IPS-20b (cell line): ENCODE measurements at regions not wholly inside any gene's neighbourhood (a gene's known extent, or its start where the extent isn't known, plus 50 kb on each side); places are given as distances from the start of the nearest gene placed in this dataset.

Experiments used
- H3K27ac ChIP-seq: one replicate; pipeline ENCODE4 v1.5.1; 2013; ENCODE audit warnings: low read length
- H3K27me3 ChIP-seq: 2 replicates; pipeline ENCODE4 v1.6.1; 2013; ENCODE audit warnings: mild to moderate bottlenecking, low read length, inconsistent platforms; ENCODE audit not compliant: insufficient read depth
- H3K36me3 ChIP-seq: 2 replicates; pipeline ENCODE4 v1.6.1; 2013; ENCODE audit warnings: low read depth, mild to moderate bottlenecking, inconsistent platforms, low read length, moderate library complexity; ENCODE audit not compliant: insufficient read depth
- H3K4me1 ChIP-seq: 2 replicates; pipeline ENCODE4 v1.6.1; 2013; ENCODE audit warnings: mild to moderate bottlenecking, control low read depth, inconsistent platforms, low read length, moderate library complexity; ENCODE audit not compliant: insufficient read depth
- H3K4me3 ChIP-seq: 2 replicates; pipeline ENCODE4 v1.5.1; 2013; ENCODE audit warnings: mild to moderate bottlenecking, low read length, inconsistent platforms
- H3K9ac ChIP-seq: 2 replicates; pipeline ENCODE4 v1.6.1; 2013; ENCODE audit warnings: low read depth, mild to moderate bottlenecking, inconsistent platforms, low read length, moderate library complexity
- H3K9me3 ChIP-seq: 2 replicates; pipeline ENCODE4 v1.6.1; 2013; ENCODE audit warnings: mild to moderate bottlenecking, low read depth, low read length, inconsistent platforms; ENCODE audit not compliant: insufficient read depth

DNA sequence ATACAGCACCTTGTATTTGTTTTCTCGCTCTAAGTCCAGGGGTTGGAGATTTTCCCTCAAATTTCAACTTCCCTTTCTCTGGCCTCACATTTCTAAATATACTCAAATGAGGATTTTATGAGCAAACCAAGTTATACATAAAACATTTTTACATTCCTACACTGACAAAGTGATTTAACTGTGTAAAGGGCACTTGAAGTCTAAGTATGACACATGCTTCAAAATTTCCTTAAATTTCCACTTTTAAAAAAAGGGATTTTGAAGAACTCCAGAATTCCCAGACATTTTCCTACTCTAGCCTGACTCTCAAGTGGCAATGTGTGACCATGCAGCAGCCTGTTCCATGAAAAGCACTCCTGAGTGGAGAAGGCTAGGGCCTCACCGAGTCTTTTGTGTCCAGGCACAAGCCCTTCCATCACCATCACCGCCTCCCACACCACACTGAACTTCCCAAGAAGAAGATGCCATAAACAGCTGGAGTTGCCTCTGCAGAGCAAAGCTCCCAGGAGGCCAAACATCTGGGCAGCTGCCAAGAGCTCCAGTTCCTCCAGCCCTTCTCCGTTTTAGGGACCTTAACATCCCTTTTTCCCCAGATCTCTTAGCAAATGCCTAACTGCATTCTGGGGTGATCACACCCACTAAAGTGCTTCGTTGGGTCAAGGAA, 68.9 kb downstream of the NCR2 start:
- H3K27me3 ChIP-seq: peaks cover 95% of the 10 kb centered on the region
- no peak overlapping the region for H3K4me3 ChIP-seq
- no peak overlapping the region for H3K9ac ChIP-seq
- no peaks in the 10 kb centered on the region for H3K36me3 ChIP-seq
- H3K9me3 ChIP-seq: peaks cover 2% of the 10 kb centered on the region; the same call in 1 of the 2 replicates
- H3K27ac ChIP-seq: no peak overlapping the region
- H3K4me1 ChIP-seq: peaks cover 11% of the 10 kb centered on the region; the same call in 1 of the 2 replicates

DNA sequence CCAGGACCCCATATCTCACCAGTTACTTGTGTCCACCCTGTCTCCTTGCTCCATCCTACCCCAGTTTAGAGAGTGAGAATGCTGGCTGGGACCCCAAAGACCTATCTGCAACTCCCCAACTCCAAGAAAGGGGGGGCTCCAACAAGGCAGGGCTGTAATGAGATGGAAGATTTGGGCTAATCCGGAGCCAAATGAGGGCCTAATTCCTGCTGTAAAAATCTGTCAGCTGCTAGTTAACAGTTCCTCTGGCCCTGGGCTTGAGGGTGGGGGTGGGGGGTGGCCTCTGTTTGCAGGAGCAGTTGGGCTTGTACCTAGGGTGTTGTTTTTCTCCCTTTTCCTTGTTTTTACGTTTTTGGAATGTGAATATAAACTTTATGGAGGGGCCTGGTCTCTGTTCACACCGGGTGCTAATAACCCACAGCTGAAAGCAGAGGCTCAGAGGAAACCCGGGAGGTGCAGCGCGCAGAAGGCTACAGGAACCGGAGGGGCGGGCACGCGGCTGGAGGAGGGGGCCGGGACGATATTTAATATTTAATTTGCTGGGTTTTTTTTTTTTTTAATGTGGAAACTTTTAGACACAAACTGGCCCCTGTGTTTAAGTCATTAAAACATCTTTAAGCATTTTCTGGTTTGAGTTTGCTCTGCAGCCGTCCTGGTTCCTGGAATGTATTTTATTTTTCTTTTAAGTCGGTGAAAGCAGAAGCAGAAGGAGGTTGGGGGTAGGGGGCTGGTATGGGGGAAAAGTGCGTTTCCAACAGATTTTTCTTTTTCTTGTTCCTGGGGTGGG, 70.7 kb downstream of the NCR2 start:
- Histone ChIP-seq H3K36me3 (no peaks in the 10 kb centered on the region), H3K4me3 (peak overlapping the region; percentile 33; the same call in 1 of the 2 replicates), H3K9ac (no peak overlapping the region), H3K9me3 (peaks cover under 1% of the 10 kb centered on the region; the same call in 1 of the 2 replicates), H3K27me3 (peaks cover 100% of the 10 kb centered on the region), H3K27ac (no peak overlapping the region), H3K4me1 (peaks cover 11% of the 10 kb centered on the region; the same call in 1 of the 2 replicates)

DNA sequence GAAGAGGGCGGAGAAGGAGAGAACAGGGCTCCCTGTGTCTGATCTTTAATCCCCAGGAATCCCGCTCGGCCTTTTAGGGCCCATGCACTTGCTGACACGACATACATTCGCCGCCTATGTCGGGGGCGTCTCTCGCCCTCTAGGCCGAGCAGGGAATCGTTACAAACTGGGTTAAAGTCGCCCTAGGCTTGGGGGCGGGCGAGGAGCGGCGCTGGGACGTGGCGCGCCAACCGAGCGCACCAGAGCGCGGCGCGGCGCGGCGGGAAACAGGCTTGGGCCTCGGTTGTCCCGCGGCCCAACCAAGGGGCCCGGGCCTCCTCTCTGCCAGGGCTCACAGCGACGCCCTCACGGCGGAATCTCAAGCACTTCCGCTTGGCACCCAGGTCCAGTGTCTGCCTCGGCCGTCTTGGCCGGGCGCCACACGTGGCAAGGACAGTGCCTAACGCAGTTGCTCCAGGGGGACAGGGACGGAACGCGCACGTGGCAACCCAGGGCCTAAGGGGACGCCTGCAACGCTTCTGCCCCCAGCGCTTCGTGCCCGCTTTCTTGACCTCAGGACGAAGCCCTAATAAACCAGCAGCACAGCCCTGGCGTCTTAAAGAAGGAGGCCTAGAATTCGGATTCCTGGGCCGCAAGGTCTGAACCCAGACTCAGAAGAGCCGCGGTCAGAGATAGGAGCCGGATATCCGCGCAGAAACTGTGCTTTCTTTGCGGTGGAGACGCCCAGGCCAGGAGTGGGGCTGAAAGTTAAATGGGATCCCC, 71.5 kb downstream of the NCR2 start:
- Histone ChIP-seq H3K9me3 (no peaks in the 10 kb centered on the region), H3K4me1 (peaks cover 11% of the 10 kb centered on the region; the same call in 1 of the 2 replicates), H3K36me3 (no peaks in the 10 kb centered on the region), H3K27me3 (peaks cover 100% of the 10 kb centered on the region), H3K27ac (no peak overlapping the region), H3K9ac (no peak overlapping the region), H3K4me3 (peak overlapping the region; percentile 33; the same call in 1 of the 2 replicates)

DNA sequence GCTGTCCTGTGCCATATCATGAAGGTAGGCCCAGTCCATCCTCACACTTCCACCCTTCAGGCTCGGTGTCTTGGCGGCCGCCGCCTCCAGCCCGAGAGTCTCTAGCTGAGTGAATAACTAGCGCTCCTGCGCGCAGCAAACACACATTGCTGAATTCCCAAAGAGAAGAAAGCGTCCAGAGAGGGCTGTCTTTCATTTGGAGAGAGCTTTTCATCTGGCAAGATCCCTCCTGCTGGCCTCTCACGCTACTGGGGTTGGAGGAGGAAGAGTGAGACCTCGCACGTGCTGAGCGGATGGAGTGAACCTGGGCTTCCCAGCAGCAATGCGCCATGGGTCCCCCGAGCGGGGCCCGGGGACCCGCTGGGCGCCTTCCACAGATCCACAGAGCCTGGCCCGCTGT, 73.2 kb downstream of the NCR2 start:
- Histone ChIP-seq H3K4me3 (peak overlapping the region; percentile 50; the same call in 1 of the 2 replicates), H3K27me3 (peaks cover 100% of the 10 kb centered on the region), H3K4me1 (peaks cover 11% of the 10 kb centered on the region; the same call in 1 of the 2 replicates), H3K36me3 (no peaks in the 10 kb centered on the region), H3K9me3 (no peaks in the 10 kb centered on the region), H3K9ac (no peak overlapping the region), H3K27ac (no peak overlapping the region)

DNA sequence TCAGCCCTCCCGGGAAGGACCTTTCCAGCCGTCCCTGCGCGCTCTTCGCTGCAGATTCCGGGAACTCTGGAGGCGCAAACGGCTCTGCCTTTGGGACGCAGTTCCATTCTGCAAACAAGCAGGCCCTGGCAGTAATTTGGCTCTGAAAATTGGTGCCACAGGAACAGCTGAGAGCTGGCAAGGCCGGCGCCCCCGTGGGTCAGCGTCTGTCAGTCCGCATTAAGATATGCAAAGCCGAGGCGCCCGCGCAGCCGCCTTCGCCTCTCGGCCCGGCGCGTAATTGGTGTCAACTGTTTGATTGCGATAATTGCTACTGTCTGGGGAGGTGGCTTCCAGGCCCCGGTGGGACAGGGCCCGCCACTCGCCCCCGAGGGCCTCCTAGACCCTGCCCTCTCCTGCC, 73.6 kb downstream of the NCR2 start:
- no peaks in the 10 kb centered on the region for H3K36me3 ChIP-seq
- no peak overlapping the region for H3K27ac ChIP-seq
- H3K4me1 ChIP-seq: peaks cover 11% of the 10 kb centered on the region; the same call in 1 of the 2 replicates
- H3K27me3 ChIP-seq: peaks cover 100% of the 10 kb centered on the region
- H3K4me3 ChIP-seq: peak overlapping the region; percentile 50; the same call in 1 of the 2 replicates
- H3K9ac ChIP-seq: no peak overlapping the region
- no peaks in the 10 kb centered on the region for H3K9me3 ChIP-seq

DNA sequence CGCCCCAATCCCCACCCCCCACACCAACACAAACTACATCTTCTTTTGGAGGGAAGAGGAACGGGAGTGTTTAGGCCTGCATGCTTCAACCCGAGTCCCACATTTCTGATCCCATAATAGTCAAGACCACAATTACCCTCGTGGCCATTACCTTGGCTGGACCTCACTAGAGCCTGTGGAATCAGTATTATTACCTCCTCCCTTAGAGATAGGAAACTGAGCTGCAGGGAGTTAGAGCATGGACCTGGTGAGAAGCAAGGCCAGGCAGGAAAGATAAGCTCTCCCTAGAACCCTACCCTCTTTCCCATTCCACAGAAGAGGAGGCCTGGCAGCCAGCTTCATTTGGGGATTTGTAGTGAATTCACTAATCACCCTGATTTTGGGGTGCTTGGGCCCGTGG, 74.1 kb downstream of the NCR2 start:
- no peak overlapping the region for H3K9ac ChIP-seq
- peak overlapping the region; percentile 50; the same call in 1 of the 2 replicates for H3K4me3 ChIP-seq
- no peaks in the 10 kb centered on the region for H3K36me3 ChIP-seq
- H3K27ac ChIP-seq: no peak overlapping the region
- H3K9me3 ChIP-seq: no peaks in the 10 kb centered on the region
- peaks cover 100% of the 10 kb centered on the region for H3K27me3 ChIP-seq
- peaks cover 11% of the 10 kb centered on the region; the same call in 1 of the 2 replicates for H3K4me1 ChIP-seq

DNA sequence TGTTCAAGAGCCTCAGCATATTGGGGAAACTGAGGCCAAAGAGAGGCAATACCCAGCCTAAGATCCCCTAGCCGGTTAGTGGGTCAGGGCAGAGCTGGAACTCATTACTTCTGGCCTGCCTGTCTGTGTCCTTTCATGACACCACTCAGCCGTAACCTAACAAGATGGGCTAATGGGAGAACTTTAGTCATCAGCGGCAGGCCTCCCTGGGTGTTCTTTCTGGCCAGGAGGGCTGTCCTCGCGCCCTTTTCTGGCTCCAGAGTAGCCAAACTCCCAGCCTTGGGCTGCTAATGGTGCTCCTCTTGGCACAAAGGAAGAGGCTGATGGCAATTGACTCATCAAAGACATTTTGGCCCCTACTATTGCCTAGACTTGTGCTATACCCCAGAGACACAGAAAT, 76.6 kb downstream of the NCR2 start:
- Histone ChIP-seq H3K9ac (no peak overlapping the region), H3K4me1 (peaks cover 9% of the 10 kb centered on the region; the same call in 1 of the 2 replicates), H3K36me3 (no peaks in the 10 kb centered on the region), H3K27me3 (peaks cover 100% of the 10 kb centered on the region), H3K4me3 (no peak overlapping the region), H3K27ac (no peak overlapping the region), H3K9me3 (no peaks in the 10 kb centered on the region)

DNA sequence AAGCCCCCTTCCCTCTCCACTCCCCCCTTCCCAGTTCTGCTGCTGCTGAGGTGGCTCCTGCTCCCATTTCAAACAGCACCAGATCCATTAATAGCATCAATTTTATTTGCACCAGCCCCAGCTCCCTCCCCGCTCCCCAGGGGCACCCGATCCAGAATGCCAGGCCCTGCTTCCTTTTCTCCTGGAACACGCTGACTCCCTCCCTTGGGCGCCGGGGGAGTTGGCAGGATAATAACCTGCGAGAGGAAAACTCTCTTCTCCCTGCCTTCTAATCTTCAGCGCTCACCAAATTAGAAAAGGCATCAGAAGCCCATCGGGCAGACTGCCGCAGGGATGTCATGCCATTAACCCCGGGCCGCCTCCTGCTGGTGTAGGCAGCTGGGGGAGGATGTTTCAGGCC, 77.8 kb downstream of the NCR2 start:
- H3K4me1 ChIP-seq: no peaks in the 10 kb centered on the region; the same call in 1 of the 2 replicates
- H3K9me3 ChIP-seq: no peaks in the 10 kb centered on the region
- peaks cover 100% of the 10 kb centered on the region for H3K27me3 ChIP-seq
- H3K36me3 ChIP-seq: no peaks in the 10 kb centered on the region
- no peak overlapping the region for H3K27ac ChIP-seq
- H3K4me3 ChIP-seq: no peak overlapping the region
- no peak overlapping the region for H3K9ac ChIP-seq

DNA sequence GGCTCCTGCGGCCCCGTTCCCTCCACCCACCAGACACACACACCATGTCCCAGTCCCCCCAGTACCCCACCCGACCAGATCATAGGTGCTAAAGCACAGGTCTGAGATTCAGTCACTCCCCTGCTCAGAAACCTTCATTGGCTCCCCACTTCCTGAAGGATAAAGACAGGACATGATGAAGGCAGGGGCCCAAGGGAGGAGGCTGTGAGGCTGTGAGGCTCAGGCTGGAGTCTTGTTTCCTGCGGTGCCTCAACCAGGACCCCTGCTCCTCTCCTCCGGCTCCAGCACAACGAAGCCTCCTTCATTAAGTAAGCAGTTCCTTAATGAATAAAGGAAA, 81.1 kb downstream of the NCR2 start:
- Histone ChIP-seq H3K9me3 (no peaks in the 10 kb centered on the region), H3K27ac (no peak overlapping the region), H3K36me3 (no peaks in the 10 kb centered on the region), H3K4me3 (no peak overlapping the region), H3K9ac (no peak overlapping the region), H3K27me3 (peaks cover 99% of the 10 kb centered on the region), H3K4me1 (no peaks in the 10 kb centered on the region; the same call in 1 of the 2 replicates)

DNA sequence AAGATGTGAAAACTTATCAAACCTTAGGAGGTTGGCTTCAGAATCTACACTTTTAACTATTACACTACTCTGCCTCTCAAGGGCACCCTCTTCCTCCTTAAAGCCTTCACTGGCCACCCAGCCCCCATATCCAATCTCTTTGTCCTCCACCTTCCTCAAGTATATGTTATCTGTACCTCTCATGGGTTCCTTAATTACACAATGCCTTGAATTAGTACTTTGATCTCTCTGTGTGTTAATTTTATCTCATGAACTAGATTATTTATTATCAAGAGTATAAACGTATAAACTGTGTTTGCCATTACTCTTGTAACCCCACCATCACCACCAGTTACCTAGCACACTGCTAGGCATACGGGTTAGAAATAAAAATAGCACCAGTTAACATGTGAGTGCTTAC, 83.3 kb downstream of the NCR2 start:
- Histone ChIP-seq H3K27me3 (peaks cover 99% of the 10 kb centered on the region), H3K36me3 (no peaks in the 10 kb centered on the region), H3K27ac (no peak overlapping the region), H3K4me3 (no peak overlapping the region), H3K9me3 (no peaks in the 10 kb centered on the region), H3K9ac (no peak overlapping the region), H3K4me1 (no peaks in the 10 kb centered on the region; the same call in 1 of the 2 replicates)

DNA sequence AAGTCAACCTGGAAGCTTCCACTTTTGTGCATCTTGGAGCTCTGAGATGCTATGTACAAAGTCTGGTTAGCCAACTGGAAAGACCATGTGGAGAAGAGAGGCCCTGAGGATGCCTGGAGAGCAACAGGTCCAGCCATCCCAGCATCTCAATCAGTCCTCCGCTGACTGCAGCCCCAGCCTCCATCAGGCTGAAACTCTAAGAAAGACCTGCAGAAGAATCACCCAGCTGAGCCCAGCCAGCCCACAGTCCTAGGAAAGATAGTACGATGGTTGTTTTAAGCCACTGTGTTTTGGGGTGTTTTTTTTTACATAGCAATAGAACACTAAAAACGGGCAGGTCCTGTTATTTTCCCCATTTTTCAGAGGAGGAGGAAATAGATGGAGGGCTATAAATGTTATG, 84.0 kb downstream of the NCR2 start:
- no peaks in the 10 kb centered on the region for H3K9me3 ChIP-seq
- H3K36me3 ChIP-seq: no peaks in the 10 kb centered on the region
- H3K27ac ChIP-seq: no peak overlapping the region
- peaks cover 99% of the 10 kb centered on the region for H3K27me3 ChIP-seq
- no peak overlapping the region for H3K9ac ChIP-seq
- no peak overlapping the region for H3K4me3 ChIP-seq
- no peaks in the 10 kb centered on the region for H3K4me1 ChIP-seq
